ENCODE measurements at regions not wholly inside any gene's neighbourhood (a gene's known extent, or its start where the extent isn't known, plus 50 kb on each side); places are given as distances from the start of the nearest gene placed in this dataset.

GRCh38 chr7:18419456-18419855 lies 76.1 kb upstream of the HDAC9 start:
- no peak overlapping the region for H3K4me3 ChIP-seq (ENCODE audit: low read depth, low read length)
- DNase-seq (ENCODE audit: low read depth) = no peak
- TF ChIP-seq MYC (IDR thresholded peaks at IDR 0.05; ENCODE audit: low read depth, low read length) = no peak

GRCh38 chr7:18420108-18420507 lies 75.4 kb upstream of the HDAC9 start:
- no peak for DNase-seq (ENCODE audit: low read depth)
- H3K4me3 ChIP-seq (ENCODE audit: low read depth, low read length) = no peak overlapping the region
- TF ChIP-seq MYC (IDR thresholded peaks at IDR 0.05; ENCODE audit: low read depth, low read length) (no peak), CTCF (IDR thresholded peaks at IDR 0.05; ENCODE audit: low read depth, low read length) (no peak), POLR2A (IDR thresholded peaks at IDR 0.05; ENCODE audit: extremely low read depth, insufficient read length) (no peak), MAX (IDR thresholded peaks at IDR 0.05; ENCODE audit: low read depth, low read length) (no peak)

- no peak for TF ChIP-seq POLR2A (IDR thresholded peaks at IDR 0.05; ENCODE audit: extremely low read depth, insufficient read length)
- TF ChIP-seq MYC (IDR thresholded peaks at IDR 0.05; ENCODE audit: low read depth, low read length) = no peak
- no peak for TF ChIP-seq CTCF (IDR thresholded peaks at IDR 0.05; ENCODE audit: low read depth, low read length)
- no peak for TF ChIP-seq MAX (IDR thresholded peaks at IDR 0.05; ENCODE audit: low read depth, low read length)
- H3K4me3 ChIP-seq (ENCODE audit: low read depth, low read length) = no peak overlapping the region
- no peak for DNase-seq (ENCODE audit: low read depth)
Measured at GRCh38 chr7:18420748-18421147, 74.8 kb upstream of the HDAC9 start.

GRCh38 chr7:18421297-18422002 lies 74.1 kb upstream of the HDAC9 start:
- H3K4me3 ChIP-seq (ENCODE audit: low read depth, low read length) = no peak overlapping the region
- peak; percentile 5 for DNase-seq (ENCODE audit: low read depth)
- TF ChIP-seq MYC (IDR thresholded peaks at IDR 0.05; ENCODE audit: low read depth, low read length) (no peak), CTCF (IDR thresholded peaks at IDR 0.05; ENCODE audit: low read depth, low read length) (no peak), MAX (IDR thresholded peaks at IDR 0.05; ENCODE audit: low read depth, low read length) (no peak), POLR2A (IDR thresholded peaks at IDR 0.05; ENCODE audit: extremely low read depth, insufficient read length) (no peak)

GRCh38 chr7:18425227-18425626 lies 70.3 kb upstream of the HDAC9 start:
- DNase-seq (ENCODE audit: low read depth) = no peak
- TF ChIP-seq MYC (IDR thresholded peaks at IDR 0.05; ENCODE audit: low read depth, low read length) (no peak), CTCF (IDR thresholded peaks at IDR 0.05; ENCODE audit: low read depth, low read length) (no peak), POLR2A (IDR thresholded peaks at IDR 0.05; ENCODE audit: extremely low read depth, insufficient read length) (no peak), MAX (IDR thresholded peaks at IDR 0.05; ENCODE audit: low read depth, low read length) (no peak)
- no peak overlapping the region for H3K4me3 ChIP-seq (ENCODE audit: low read depth, low read length)

- DNase-seq (ENCODE audit: low read depth) = no peak
- H3K4me3 ChIP-seq (ENCODE audit: low read depth, low read length) = no peak overlapping the region
- TF ChIP-seq CTCF (IDR thresholded peaks at IDR 0.05; ENCODE audit: low read depth, low read length) = no peak
- TF ChIP-seq POLR2A (IDR thresholded peaks at IDR 0.05; ENCODE audit: extremely low read depth, insufficient read length) = no peak
- no peak for TF ChIP-seq MYC (IDR thresholded peaks at IDR 0.05; ENCODE audit: low read depth, low read length)
- no peak for TF ChIP-seq MAX (IDR thresholded peaks at IDR 0.05; ENCODE audit: low read depth, low read length)
Measured at GRCh38 chr7:18425838-18426445, 69.6 kb upstream of the HDAC9 start.

Measured in NB4 (cell line).